ENCODE measurements at regions not wholly inside any gene's neighbourhood (a gene's known extent, or its start where the extent isn't known, plus 50 kb on each side); places are given as distances from the start of the nearest gene placed in this dataset.

GRCh38 chr2:16137080-16137755, 196.9 kb downstream of the MYCN start:
- H3K27ac ChIP-seq = no peak overlapping the region
- DNase-seq (ENCODE audit: low read depth, low spot score) = no peak

GRCh38 chr2:16136461-16137035, 196.2 kb downstream of the MYCN start:
- no peak for DNase-seq (ENCODE audit: low read depth, low spot score)

GRCh38 chr2:16135913-16136310, 195.6 kb downstream of the MYCN start:
- no peak for DNase-seq (ENCODE audit: low read depth, low spot score)
- H3K27ac ChIP-seq = peak overlapping the region; percentile 61

More at GRCh38 chr2:16136461-16137035, 196.2 kb downstream of the MYCN start:
- no peak overlapping the region for H3K27ac ChIP-seq

DNA sequence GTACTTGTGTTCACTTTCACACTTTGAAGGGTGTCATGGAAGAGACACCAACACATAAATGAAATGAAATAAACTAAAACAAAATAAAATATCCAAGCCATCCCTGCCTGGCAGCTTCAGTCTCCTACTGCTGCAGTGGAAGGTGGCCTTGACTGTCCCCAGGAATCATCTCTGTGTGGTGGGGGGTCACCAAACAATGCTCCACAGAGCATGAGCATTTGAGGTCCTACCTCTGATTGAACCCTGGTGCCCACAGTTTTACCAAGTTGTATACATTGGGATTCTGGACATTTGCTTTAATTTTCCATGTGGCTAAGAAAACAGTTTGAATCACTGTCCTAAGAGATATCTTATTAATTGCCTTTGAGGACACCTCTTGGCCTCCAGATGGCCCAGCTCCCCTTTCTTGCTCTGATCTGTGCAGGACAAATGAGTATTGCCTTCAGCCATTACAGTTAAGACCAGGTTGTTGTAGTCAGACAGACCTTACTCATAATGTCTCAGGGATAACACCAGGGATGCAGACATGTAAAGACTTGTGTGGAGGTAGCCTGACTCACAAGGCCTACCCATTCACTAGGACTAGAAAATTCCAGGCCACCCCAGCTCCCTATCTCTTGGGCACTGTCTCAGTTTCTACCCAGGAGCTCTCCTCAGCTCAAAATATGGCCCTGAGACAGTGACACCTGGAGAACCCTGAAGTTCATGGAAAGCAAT, 195.0 kb downstream of the MYCN start:
- H3K27ac ChIP-seq = peak overlapping the region; percentile 61
- peak; percentile 92 for DNase-seq (ENCODE audit: low read depth, low spot score)

GRCh38 chr2:16134436-16135165, 194.3 kb downstream of the MYCN start:
- no peak overlapping the region for H3K27ac ChIP-seq
- no peak for DNase-seq (ENCODE audit: low read depth, low spot score)

DNA sequence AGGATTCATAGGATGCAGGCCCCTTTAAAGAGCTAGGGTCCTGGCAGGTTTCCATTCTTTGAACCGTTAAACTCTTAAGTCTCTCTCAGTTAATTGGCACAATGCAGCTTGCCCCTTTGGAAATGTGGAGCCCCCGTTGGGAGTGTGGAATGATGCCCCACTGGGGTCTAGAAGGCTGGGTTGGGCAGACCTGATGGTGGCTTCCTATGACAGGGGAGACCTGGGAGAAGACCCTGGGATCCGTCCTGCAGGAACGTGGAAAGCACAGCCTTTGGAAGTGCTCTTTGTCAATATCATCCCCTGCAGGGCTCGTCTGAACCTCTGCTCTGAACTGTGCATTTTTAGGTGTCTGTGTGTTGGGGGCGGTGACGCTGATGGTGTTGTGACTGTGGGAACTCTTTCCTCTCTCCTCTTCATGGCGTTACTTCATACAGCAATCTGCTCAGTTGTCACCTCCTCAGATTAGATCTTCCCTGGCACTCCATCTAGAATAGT, 190.6 kb downstream of the MYCN start:
- H3K27ac ChIP-seq = no peak overlapping the region
- DNase-seq (ENCODE audit: low read depth, low spot score) = no peak

DNA sequence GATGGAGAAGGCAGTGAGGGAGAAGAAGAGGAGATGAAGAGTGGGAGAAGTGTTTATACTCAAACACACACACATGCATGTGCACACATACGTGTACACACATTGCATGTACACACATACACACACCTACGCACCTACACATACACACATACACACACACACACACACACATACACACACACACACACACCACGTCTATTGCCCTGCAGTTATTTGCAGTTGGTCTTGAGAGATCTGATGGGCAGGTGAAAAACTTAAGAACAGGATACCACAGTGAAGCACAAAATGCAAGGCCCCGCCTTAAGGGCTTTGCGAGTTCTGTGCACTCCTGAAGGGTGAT, 190.2 kb downstream of the MYCN start:
- no peak for DNase-seq (ENCODE audit: low read depth, low spot score)
- H3K27ac ChIP-seq = no peak overlapping the region

DNA sequence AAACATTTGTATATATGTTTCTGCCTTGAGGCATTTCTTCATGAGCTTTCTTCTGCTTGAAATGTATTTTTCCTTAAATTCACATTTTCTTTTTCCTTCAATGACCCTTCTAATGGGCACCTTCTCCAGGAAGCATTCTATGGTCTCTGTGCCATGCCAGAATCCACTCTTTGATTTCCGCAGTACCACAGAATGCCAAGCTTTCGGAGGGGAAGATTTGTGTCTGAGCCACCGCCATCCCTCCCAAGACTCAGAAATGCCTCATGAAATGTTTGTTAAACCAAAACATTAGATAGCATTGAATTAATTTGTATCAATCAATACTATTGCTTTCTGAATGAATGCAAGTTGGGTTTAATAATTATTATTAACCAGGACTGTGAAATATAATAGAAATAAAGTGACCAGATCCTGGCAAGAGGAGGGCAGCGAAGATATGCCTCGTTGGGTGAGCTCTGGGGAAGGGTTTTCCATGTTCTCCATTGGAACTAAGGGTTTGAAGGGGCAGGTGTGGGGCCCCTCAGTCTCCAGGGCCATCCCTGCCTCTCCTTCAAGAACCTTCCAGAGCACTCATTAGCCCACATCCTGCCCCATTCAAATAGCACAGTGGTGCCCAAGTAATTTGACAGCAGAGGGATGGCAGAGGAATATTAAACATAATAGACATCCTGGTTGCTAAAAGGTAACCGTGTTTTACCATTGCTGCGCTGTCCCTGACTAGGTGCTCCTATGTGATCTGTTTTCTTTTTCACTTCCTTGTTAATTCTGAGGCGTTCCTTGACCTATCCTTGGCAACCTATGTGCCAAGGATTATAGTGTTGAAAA, 189.6 kb downstream of the MYCN start:
- no peak overlapping the region for H3K27ac ChIP-seq
- DNase-seq (ENCODE audit: low read depth, low spot score) = no peak

DNA sequence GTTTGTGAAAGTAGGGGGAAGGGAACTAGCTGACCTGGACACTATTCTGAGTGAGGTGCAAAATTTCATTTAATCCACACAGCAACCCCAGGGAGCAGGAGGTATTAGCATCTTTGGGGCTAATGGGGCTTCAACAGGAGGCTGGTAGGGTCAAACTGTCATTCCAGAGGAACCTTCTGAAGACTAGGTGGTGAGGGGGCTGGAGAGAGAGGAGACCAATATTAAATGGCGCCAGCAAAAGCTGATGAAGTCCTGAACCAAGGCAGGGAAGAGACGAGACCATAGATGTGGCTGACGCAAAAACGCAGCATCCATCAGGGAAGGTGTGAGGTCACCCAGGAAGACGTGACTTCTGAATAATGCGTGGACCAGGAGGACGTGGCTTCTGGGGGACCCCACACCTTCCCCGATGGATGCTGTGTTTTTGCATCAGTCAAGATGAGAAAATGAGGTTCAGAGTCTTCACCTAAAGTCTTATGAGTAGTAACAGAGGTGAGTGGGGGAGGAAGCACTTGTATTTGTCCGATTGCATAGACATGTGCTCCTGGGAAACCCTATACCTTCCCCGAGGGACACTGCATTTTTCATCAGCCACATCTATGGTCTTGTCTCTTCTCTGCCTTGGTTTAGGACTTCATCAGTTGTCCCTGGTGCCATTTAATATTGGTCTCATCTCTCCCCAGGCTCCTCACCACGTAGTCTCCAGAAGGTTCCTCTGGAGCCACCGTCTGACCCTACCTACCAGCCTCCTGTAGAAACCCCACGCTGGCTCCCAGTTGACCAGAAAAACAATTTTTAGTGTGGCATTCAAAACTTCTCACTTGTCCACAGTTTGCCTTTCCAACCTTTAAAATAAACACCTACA, 188.6 kb downstream of the MYCN start:
- DNase-seq (ENCODE audit: low read depth, low spot score) = no peak
- no peak overlapping the region for H3K27ac ChIP-seq

DNA sequence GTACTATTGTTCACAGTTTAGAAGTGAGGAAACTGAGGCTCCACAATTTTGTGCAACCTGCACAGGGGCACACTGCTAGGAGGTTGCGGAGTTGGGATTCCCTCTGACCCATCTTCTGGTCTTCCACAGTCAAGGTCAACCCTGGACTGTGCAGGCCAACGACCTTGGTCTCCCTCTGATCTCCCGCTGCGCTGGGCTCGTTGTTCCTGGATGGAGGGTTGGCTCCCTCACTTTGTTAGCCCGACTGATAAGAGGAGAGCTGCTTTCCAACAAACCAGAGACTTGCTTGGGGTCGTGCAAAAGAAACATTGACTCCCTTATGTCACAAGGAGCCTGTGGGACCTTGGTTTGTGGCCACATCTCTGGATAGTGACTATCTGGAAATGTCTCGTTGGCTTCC, 187.6 kb downstream of the MYCN start:
- no peak overlapping the region for H3K27ac ChIP-seq
- no peak for DNase-seq (ENCODE audit: low read depth, low spot score)

DNA sequence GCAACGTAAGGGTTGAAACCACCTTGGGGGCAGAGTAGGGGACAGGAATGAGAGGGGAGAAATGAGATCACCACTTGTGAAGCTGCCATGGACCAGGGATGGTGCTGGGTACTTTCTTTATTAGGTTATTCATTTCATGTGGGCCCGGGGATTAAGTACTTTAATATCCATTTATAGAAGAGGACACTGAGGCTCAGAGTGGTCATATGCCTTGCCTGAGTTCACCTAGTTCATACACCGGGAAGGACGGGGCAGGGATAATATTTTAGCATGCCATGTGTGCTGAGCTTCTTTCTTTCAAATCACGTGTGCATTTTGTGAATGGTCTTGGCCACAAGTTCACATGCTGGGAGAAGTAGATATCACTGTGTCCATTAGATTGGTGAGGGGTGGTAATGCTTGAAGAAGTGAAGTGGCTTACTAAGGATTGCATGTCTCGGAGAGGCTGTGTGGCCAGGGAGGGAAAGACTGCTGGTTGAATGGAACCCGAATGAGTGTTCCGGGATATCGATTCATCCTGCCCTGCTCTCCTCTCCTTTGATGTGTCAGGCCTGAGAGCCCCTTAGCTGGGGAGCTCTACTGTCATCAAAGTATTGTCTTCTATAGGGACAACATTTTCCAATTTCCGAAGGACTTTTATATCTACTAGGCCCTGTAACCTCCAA, 187.1 kb downstream of the MYCN start:
- DNase-seq (ENCODE audit: low read depth, low spot score) = no peak
- no peak overlapping the region for H3K27ac ChIP-seq

GRCh38 chr2:16126517-16127275, 186.3 kb downstream of the MYCN start:
- peak; percentile 31 for DNase-seq (ENCODE audit: low read depth, low spot score)
- H3K27ac ChIP-seq = no peak overlapping the region

DNA sequence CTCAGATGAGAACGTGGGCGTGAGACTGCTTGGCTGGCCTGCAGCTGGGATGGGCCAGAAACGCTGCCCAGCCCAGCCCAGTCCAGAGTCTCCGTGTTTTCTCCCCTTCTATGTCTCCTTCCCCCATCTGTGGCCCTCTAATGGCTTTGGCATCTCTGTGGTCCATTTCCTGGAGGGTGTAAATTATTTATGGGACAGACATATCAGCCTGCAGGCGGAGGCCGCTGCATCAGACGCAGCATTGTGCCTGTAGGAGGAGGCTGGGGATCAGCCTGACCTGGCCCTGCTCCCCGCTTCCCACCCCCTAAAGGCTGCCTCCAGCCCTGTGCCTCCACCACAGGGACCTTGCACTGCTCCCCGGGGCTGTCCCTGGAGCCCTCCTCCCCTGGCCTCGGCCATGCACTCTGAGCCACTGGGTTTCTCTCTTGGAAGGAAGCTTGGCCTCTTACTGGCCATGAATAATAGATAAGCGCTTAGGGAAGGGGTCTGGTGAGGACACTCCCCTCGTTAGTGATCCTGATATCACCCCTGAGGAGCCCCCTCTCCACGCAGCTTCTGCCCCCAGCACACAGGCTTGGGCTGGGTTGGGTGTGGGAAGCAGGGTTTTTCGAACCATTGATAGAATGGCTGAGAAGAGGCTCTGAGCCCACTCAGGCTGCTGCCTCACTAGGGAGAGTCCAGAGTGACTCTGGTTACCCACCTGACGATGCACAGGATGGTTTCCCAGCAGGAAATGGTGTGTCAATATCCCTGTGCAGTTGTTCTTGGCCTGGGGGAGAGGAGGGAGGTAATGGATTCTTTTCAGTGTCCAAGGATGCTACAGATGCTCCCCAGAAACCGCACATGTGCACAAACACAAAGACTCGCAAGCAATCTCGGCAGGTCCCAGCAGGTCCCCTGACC, 185.5 kb downstream of the MYCN start:
- H3K27ac ChIP-seq = no peak overlapping the region
- no peak for DNase-seq (ENCODE audit: low read depth, low spot score)

DNA sequence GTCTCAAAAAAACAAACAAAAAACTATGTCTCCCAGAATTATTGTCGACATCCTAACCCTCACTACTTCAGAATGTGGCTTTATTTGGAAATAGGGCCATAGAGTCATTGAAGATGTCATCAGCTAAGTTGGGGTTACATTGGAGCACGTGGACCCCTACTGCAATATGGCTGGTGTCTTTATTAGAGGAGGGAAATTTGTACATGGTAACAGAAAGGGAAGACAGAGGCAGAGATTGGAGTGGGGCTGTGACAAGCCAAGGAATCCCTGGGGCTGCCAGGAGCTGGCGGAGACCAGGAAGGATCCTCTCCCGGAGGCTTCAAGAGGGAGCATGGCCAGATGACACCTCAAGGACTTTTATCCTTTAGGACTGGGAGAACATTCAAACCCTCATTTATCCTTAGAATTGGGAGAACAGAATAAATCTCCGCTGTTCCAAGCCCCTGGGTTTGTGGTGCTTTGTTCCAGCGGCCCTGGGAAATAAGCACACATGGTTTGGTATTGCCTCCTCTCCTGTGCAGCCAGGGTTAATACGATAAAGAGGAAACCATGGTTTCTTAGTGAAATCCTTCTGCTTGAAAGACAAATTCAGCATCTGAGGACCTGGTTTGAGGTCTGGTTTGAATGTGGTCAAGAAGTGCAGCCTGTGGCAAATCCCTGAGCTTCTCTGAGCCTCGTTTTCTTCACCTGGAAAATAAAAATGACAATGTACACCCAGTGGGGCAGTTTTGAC, 184.7 kb downstream of the MYCN start:
- DNase-seq (ENCODE audit: low read depth, low spot score) = no peak
- H3K27ac ChIP-seq = no peak overlapping the region

DNA sequence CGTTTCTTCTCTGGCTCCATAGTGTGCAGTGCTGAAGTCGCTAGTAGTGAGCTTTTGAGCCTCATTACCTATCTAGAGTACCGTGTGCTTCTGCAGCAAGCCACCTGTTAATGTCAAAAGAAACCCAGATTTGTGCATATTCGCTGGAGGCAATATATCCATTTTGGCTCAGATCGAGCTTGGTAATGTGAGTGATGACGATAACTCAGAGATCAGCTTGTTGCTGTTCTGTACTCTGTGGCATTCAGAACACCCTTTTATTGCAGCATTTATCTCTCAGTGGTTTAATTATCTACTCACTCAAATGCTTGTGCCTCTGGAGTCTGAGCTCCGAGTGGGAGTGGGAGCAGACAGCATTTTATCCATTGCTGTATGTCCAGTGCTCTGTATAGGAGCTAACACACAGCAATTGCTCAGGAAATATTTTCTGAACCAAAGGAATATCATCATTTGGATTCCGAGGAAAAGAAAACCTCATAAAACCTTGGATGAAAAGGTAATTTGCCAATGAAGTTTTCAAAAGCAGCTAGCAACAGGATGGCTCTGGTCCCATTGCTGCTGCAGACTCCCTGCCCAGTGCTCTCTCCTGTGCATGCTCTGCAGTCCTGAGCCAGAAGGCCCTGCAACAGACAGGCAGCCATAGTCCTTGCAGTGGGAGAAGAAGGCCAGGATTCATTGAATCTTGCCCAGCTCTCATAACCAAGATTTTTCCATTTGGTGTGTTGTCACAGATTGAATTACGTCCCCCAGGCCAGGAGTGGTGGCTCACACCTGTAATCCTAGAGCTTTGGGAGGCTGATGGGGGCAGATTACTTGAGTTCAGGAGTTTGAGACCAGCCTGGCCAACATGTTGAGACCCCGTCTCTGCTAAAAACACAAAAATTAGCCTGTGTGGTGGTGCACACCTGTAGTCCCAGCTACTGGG, 183.8 kb downstream of the MYCN start:
- DNase-seq (ENCODE audit: low read depth, low spot score) = no peak
- no peak overlapping the region for H3K27ac ChIP-seq
